Neuronal stem cell (in vitro differentiated cells): ENCODE measurements at regions not wholly inside any gene's neighbourhood (a gene's known extent, or its start where the extent isn't known, plus 50 kb on each side); places are given as distances from the start of the nearest gene placed in this dataset.
"Not testable (repeated sequence)": the region's sequence is repeated elsewhere in the genome, so short reads cannot be mapped to it uniquely, and the experiment has no call there.

Source experiments
- DNase-seq: peaks from one replicate; pipeline ENCODE4 v3.0.0-alpha.2; 2013; ENCODE audit warnings: low spot score
- H2AFZ ChIP-seq: one replicate; pipeline ENCODE4 v1.6.1; 2013; ENCODE audit warnings: mild to moderate bottlenecking, low read length, inconsistent platforms
- H2AK5ac ChIP-seq: 2 replicates; pipeline ENCODE4 v1.6.1; 2013; ENCODE audit warnings: low read depth, mild to moderate bottlenecking, inconsistent platforms, low read length, moderate library complexity, mixed read lengths
- H2BK120ac ChIP-seq: 2 replicates; pipeline ENCODE4 v1.6.1; 2013; ENCODE audit warnings: low read depth, mild to moderate bottlenecking, inconsistent platforms, low read length, moderate library complexity, mixed read lengths
- H2BK12ac ChIP-seq: one replicate; pipeline ENCODE4 v1.6.1; 2013; ENCODE audit warnings: low read length, inconsistent platforms
- H2BK15ac ChIP-seq: 2 replicates; pipeline ENCODE4 v1.6.1; 2013; ENCODE audit warnings: mild to moderate bottlenecking, low read length, inconsistent platforms, mixed read lengths
- H2BK5ac ChIP-seq: one replicate; pipeline ENCODE4 v1.6.1; 2013; ENCODE audit warnings: inconsistent platforms, mild to moderate bottlenecking, low read length, moderate library complexity
- H3K14ac ChIP-seq: one replicate; pipeline ENCODE4 v1.6.1; 2013; ENCODE audit warnings: low read length, inconsistent platforms
- H3K18ac ChIP-seq: 2 replicates; pipeline ENCODE4 v1.6.1; 2013; ENCODE audit warnings: low read length, inconsistent platforms
- H3K23ac ChIP-seq: 2 replicates; pipeline ENCODE4 v1.6.1; 2013; ENCODE audit warnings: low read depth, mild to moderate bottlenecking, mixed read lengths, low read length, inconsistent platforms; ENCODE audit not compliant: poor library complexity
- H3K27ac ChIP-seq: replicated peaks from 3 replicates; pipeline ENCODE4 v1.5.1; 2013; ENCODE audit warnings: low read length, inconsistent platforms
- H3K27me3 ChIP-seq, 3 experiments: 2 replicates each; pipeline ENCODE4 v1.6.1; 2013; ENCODE audit warnings: low read length in 3 of 3, mild to moderate bottlenecking in 2 of 3, inconsistent platforms in 1 of 3, low read depth in 1 of 3, mixed read lengths in 1 of 3, moderate library complexity in 1 of 3; ENCODE audit not compliant: control insufficient read depth in 3 of 3, insufficient read depth in 3 of 3
- H3K36me3 ChIP-seq, 2 donors: replicated peaks in 1 of 2; 2 replicates each; pipeline ENCODE4 v1.6.1; 2013; ENCODE audit warnings: low read length in 2 of 2; ENCODE audit not compliant: control insufficient read depth in 2 of 2, insufficient read depth in 2 of 2
- H3K4ac ChIP-seq: 2 replicates; pipeline ENCODE4 v1.6.1; 2013; ENCODE audit warnings: inconsistent platforms, mild to moderate bottlenecking, low read length, moderate library complexity
- H3K4me1 ChIP-seq, 2 donors: 1 replicate in 1 of 2; 2 replicates in 1 of 2; pipeline ENCODE4 v1.6.1; 2013; ENCODE audit warnings: low read length in 2 of 2, low read depth in 1 of 2; ENCODE audit not compliant: control insufficient read depth in 2 of 2, insufficient read depth in 1 of 2
- H3K4me2 ChIP-seq: one replicate; pipeline ENCODE4 v1.6.1; 2013; ENCODE audit warnings: mild to moderate bottlenecking, low read length, inconsistent platforms; ENCODE audit not compliant: insufficient read depth, poor library complexity, severe bottlenecking
- H3K4me3 ChIP-seq, 2 donors: 2 replicates each; pipeline ENCODE4 v1.5.1; 2013; ENCODE audit warnings: low read length in 2 of 2, mild to moderate bottlenecking in 2 of 2, inconsistent platforms in 1 of 2, moderate library complexity in 1 of 2
- H3K79me1 ChIP-seq: one replicate; pipeline ENCODE4 v1.6.1; 2013; ENCODE audit warnings: low read depth, mild to moderate bottlenecking, inconsistent platforms, low read length, moderate library complexity
- H3K9ac ChIP-seq: one replicate; pipeline ENCODE4 v1.6.1; 2013; ENCODE audit warnings: mild to moderate bottlenecking, low read depth, low read length, inconsistent platforms; ENCODE audit not compliant: poor library complexity
- H3K9me3 ChIP-seq, 2 donors: replicated peaks in 1 of 2; 2 replicates each; pipeline versions ENCODE3 to v1.6.1; 2013; ENCODE audit warnings: low read length in 2 of 2, mild to moderate bottlenecking in 2 of 2, inconsistent platforms in 1 of 2, low read depth in 1 of 2, mixed read lengths in 1 of 2, moderate library complexity in 1 of 2; ENCODE audit not compliant: control insufficient read depth in 2 of 2, insufficient read depth in 1 of 2
- H4K8ac ChIP-seq: one replicate; pipeline ENCODE4 v1.6.1; 2013; ENCODE audit warnings: low read depth, mild to moderate bottlenecking, inconsistent platforms, low read length, moderate library complexity
- H4K91ac ChIP-seq: one replicate; pipeline ENCODE4 v1.6.1; 2013; ENCODE audit warnings: low read length, low read depth, mild to moderate bottlenecking, inconsistent platforms; ENCODE audit not compliant: poor library complexity
- WGBS, 2 donors: extraction: QIAGEN DNeasy Blood & Tissue Kit; methylation state at CpG; one replicate each; pipeline ENCODE4 v1.1.7; 2013; ENCODE audit warnings: missing lambda C conversion rate in 2 of 2, mixed read lengths in 1 of 2; ENCODE audit not compliant: insufficient read length in 2 of 2, insufficient replicate concordance in 1 of 2; ENCODE audit errors: extremely low coverage in 2 of 2; 5-methylcytosine and 5-hydroxymethylcytosine counted together

DNA sequence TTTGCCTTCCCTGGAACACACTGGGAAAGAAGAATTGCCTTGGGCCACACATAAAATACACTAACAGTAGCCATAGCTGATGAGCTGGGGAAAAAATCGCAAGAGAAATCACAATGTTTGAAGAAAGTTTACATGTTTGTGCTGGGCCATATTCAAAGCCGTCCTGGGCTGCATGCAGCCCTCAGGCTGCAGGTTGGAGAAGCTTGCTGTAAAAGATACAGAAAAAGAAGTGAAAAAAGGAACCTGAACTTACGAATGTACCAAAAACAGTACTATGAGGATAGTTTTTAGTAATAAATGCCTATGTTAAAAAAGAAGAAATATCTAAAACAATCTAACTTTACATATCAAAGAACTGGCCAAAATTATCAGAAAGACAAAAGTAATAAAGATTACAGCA, 82.1 kb downstream of the UGT2B28 start:
- Histone ChIP-seq H3K23ac (no peak overlapping the region), H4K91ac (no peak overlapping the region), H2AFZ (no peak overlapping the region), H2BK5ac (no peak overlapping the region), H2BK120ac (no peak overlapping the region), H3K9me3 (no peaks in the 10 kb centered on the region), H3K4ac (no peak overlapping the region), H3K9ac (no peak overlapping the region), H3K36me3 (no peaks in the 10 kb centered on the region), H4K8ac (no peak overlapping the region), H3K4me1 (no peaks in the 10 kb centered on the region), H3K79me1 (no peaks in the 10 kb centered on the region), H3K14ac (no peak overlapping the region), H3K27me3 (no peaks in the 10 kb centered on the region), H3K18ac (no peak overlapping the region), H3K4me3 (no peak overlapping the region), H2AK5ac (no peak overlapping the region), H2BK12ac (no peak overlapping the region), H2BK15ac (no peak overlapping the region), H3K4me2 (no peak overlapping the region), H3K27ac (no peak overlapping the region)
- DNase-seq: no peak
- no CpG with 5 or more reads among the region's 3 CpGs for WGBS, 2 donors

DNA sequence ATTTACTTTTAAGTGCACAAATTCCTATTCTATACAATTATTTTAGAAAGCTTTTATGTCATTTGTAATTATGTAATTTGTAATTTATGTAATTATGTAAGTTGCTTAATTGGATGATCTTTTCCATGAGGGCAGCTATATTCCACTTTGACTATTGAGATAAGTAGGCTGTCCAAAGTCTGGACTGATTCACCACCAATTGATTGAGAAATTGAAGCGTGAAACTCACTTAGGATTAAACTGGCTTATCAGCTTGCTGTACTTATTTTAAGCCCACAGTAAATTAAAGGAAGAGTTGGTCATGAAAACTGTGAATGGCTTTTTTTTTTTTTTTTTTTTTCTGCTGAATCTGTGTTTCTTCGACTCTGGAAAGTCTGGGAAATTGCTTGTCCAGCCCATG, 87.4 kb downstream of the UGT2B28 start:
- H3K79me1 ChIP-seq, H3K4me2 ChIP-seq, H2BK12ac ChIP-seq, H2AFZ ChIP-seq, H3K4me1 ChIP-seq, H3K4me3 ChIP-seq, H2BK5ac ChIP-seq, H2BK15ac ChIP-seq, H3K27ac ChIP-seq, H2BK120ac ChIP-seq, H3K18ac ChIP-seq, H3K14ac ChIP-seq, H4K91ac ChIP-seq, H3K9ac ChIP-seq, H3K4ac ChIP-seq, H3K23ac ChIP-seq, H4K8ac ChIP-seq, H3K27me3 ChIP-seq, H3K9me3 ChIP-seq, H3K36me3 ChIP-seq, H2AK5ac ChIP-seq, DNase-seq: not testable (repeated sequence)
- no CpG with 5 or more reads among the region's 2 CpGs for WGBS, 2 donors

DNA sequence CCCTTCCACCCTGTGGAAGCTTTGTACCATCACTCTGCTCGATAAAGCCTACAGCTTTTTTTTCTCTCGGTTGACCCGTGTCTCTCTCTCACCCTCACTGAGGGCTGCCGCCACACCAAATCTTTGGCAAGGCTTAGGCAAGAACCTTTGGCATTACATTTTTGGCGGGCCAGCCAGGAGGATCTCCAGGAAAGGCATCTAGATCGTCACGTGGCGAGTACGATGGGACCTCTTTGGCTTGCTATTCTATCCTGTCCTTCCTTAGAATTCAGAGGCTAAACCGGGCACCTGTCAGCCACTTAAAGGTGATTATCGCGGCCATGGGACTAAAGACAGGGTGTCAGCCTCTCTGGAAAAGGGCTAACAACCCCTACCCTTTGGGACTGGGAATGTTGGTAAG, 96.2 kb downstream of the UGT2B28 start:
- H3K4me3 ChIP-seq: no peak overlapping the region
- H4K91ac ChIP-seq: no peak overlapping the region
- no peak overlapping the region for H3K14ac ChIP-seq
- H3K4me1 ChIP-seq: no peaks in the 10 kb centered on the region
- H3K79me1 ChIP-seq: no peaks in the 10 kb centered on the region
- no peak overlapping the region for H3K4me2 ChIP-seq
- H3K18ac ChIP-seq: no peak overlapping the region
- H3K9ac ChIP-seq: no peak overlapping the region
- no peak overlapping the region for H2BK12ac ChIP-seq
- peak overlapping the region; percentile 5 for H2AFZ ChIP-seq
- H2BK5ac ChIP-seq: no peak overlapping the region
- no peaks in the 10 kb centered on the region for H3K36me3 ChIP-seq
- no peak overlapping the region for H3K23ac ChIP-seq
- H3K27me3 ChIP-seq: no peaks in the 10 kb centered on the region
- no peak overlapping the region for H3K4ac ChIP-seq
- no peak for DNase-seq
- H2AK5ac ChIP-seq: no peak overlapping the region
- H3K27ac ChIP-seq: no peak overlapping the region
- no peak overlapping the region for H2BK120ac ChIP-seq
- no CpG with 5 or more reads among the region's 12 CpGs for WGBS, 2 donors
- no peak overlapping the region for H4K8ac ChIP-seq
- H2BK15ac ChIP-seq: no peak overlapping the region
- H3K9me3 ChIP-seq: no peaks in the 10 kb centered on the region

DNA sequence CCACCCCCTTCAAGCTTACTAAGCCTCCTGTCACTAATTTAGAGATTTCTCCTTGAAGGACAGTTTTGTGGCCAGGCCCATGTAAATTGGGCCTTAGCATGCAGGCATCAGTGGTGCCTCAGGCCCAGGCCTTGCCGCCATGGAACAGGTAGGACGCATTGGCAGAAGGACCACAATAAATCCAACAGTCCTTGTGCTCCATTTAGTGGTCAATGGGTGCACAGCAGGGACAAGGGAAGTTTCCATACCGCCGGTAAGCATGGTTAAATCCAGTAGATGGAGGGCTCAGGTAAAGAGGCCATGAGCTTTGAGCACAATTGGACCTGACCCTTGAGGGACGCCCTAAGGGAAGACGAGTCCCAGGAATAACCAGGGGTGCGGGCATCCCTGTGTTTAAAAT, 97.3 kb downstream of the UGT2B28 start:
- H4K8ac ChIP-seq: peak overlapping the region; percentile 30
- no peak overlapping the region for H2BK5ac ChIP-seq
- no CpG with 5 or more reads among the region's 7 CpGs for WGBS, 2 donors
- H2AK5ac ChIP-seq: no peak overlapping the region
- H3K23ac ChIP-seq: no peak overlapping the region
- H3K4ac ChIP-seq: no peak overlapping the region
- H3K4me3 ChIP-seq: no peak overlapping the region
- H3K36me3 ChIP-seq: no peaks in the 10 kb centered on the region
- no peak overlapping the region for H3K4me2 ChIP-seq
- no peak overlapping the region for H3K18ac ChIP-seq
- DNase-seq: no peak
- no peak overlapping the region for H2BK12ac ChIP-seq
- no peaks in the 10 kb centered on the region for H3K79me1 ChIP-seq
- H2BK120ac ChIP-seq: no peak overlapping the region
- H3K9me3 ChIP-seq: no peaks in the 10 kb centered on the region
- H3K4me1 ChIP-seq: no peaks in the 10 kb centered on the region
- H3K27me3 ChIP-seq: no peaks in the 10 kb centered on the region
- no peak overlapping the region for H4K91ac ChIP-seq
- H3K9ac ChIP-seq: no peak overlapping the region
- no peak overlapping the region for H3K14ac ChIP-seq
- H2BK15ac ChIP-seq: no peak overlapping the region
- no peak overlapping the region for H3K27ac ChIP-seq
- H2AFZ ChIP-seq: no peak overlapping the region
